Upper lobe of left lung (tissue), 4 donors: ENCODE measurements at regions not wholly inside any gene's neighbourhood (a gene's known extent, or its start where the extent isn't known, plus 50 kb on each side); places are given as distances from the start of the nearest gene placed in this dataset.

Source experiments
- EP300 ChIP-seq, 4 donors: sonication (generic); formaldehyde crosslinking; IDR thresholded peaks; one replicate each; pipeline ENCODE4 v1.5.1; 2017; ENCODE audit warnings: antibody characterized with exemption in 4 of 4, control low read depth in 2 of 4
- POLR2A ChIP-seq, 4 donors: fragments of 450-650 bp; IDR thresholded peaks; one replicate each; pipeline ENCODE4 v1.5.1; 2016 to 2017; ENCODE audit warnings: antibody characterized with exemption in 4 of 4, mild to moderate bottlenecking in 2 of 4
- POLR2AphosphoS5 ChIP-seq, 2 donors: sonication (generic); formaldehyde crosslinking; IDR thresholded peaks; one replicate each; pipeline ENCODE4 v1.5.1; 2017; ENCODE audit warnings: antibody characterized with exemption in 2 of 2
- TF ChIP-seq, protein P1 (sequence below), 6 experiments: fragments of 450-650 bp in 4 of 6; fragments of 200-600 bp in 2 of 6; sonication (generic) in 2 of 6; IDR thresholded peaks; one replicate each; pipeline ENCODE4 v1.5.1; 2016 to 2019; ENCODE audit warnings: antibody characterized with exemption in 6 of 6

DNA sequence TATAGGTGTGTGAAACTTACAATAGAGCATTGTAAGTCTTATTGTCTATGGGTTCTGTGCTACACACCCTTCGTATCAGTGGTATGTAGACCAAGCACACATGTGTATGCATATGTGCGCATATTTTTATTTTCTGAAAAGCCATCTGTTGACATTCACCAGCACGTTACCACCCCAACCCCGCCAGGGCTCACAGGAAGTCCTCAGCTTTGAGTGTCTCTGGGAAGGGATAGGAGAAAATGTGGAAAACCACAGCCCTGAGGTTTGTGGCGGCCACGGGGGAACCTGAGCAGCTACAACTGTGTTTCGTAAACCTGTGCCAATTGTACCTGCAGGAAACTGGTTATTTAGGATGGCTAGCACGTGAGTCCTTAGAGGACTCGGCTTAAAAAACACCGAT lies 123.3 kb upstream of the PHACTR3 start:
- TF ChIP-seq EP300 (IDR thresholded peaks at IDR 0.05) = no peak
- TF ChIP-seq, protein P1, sequence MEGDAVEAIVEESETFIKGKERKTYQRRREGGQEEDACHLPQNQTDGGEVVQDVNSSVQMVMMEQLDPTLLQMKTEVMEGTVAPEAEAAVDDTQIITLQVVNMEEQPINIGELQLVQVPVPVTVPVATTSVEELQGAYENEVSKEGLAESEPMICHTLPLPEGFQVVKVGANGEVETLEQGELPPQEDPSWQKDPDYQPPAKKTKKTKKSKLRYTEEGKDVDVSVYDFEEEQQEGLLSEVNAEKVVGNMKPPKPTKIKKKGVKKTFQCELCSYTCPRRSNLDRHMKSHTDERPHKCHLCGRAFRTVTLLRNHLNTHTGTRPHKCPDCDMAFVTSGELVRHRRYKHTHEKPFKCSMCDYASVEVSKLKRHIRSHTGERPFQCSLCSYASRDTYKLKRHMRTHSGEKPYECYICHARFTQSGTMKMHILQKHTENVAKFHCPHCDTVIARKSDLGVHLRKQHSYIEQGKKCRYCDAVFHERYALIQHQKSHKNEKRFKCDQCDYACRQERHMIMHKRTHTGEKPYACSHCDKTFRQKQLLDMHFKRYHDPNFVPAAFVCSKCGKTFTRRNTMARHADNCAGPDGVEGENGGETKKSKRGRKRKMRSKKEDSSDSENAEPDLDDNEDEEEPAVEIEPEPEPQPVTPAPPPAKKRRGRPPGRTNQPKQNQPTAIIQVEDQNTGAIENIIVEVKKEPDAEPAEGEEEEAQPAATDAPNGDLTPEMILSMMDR (IDR thresholded peaks at IDR 0.05) = no peak
- no peak for TF ChIP-seq POLR2A (IDR thresholded peaks at IDR 0.05)
- no peak for TF ChIP-seq POLR2AphosphoS5 (IDR thresholded peaks at IDR 0.05)
